Lung (tissue), 11 donors: ENCODE measurements at regions not wholly inside any gene's neighbourhood (a gene's known extent, or its start where the extent isn't known, plus 50 kb on each side); places are given as distances from the start of the nearest gene placed in this dataset.

Experiments used
- ATAC-seq: fragments of 200-7000 bp; cut with Tn5 transposase; one replicate; pipeline ENCODE4 v1.9.1; 2020; ENCODE audit warnings: moderate number of reproducible peaks; ENCODE audit not compliant: insufficient read depth, low FRiP score
- DNase-seq, 3 donors: peaks; one replicate each; pipeline ENCODE4 v3.0.0-alpha.2; 2013 to 2017
- H3K27ac ChIP-seq, 2 donors: one replicate each; pipeline ENCODE4 v1.5.1; 2013; ENCODE audit warnings: mild to moderate bottlenecking in 2 of 2, moderate library complexity in 2 of 2, control low read depth in 1 of 2, inconsistent platforms in 1 of 2, low read depth in 1 of 2, low read length in 1 of 2
- H3K27me3 ChIP-seq, 3 donors: one replicate each; pipeline ENCODE4 v1.5.1; 2013; ENCODE audit warnings: low read length in 2 of 3; ENCODE audit not compliant: control insufficient read depth in 3 of 3, insufficient read depth in 3 of 3
- H3K36me3 ChIP-seq, 4 donors: one replicate each; pipeline ENCODE4 v1.5.1; 2013; ENCODE audit warnings: low read length in 4 of 4, mild to moderate bottlenecking in 1 of 4, moderate library complexity in 1 of 4; ENCODE audit not compliant: control insufficient read depth in 4 of 4, insufficient read depth in 4 of 4
- H3K4me1 ChIP-seq, 5 donors: one replicate each; pipeline ENCODE4 v1.5.1; 2013; ENCODE audit warnings: low read length in 5 of 5, mild to moderate bottlenecking in 2 of 5, moderate library complexity in 1 of 5; ENCODE audit not compliant: control insufficient read depth in 5 of 5, insufficient read depth in 5 of 5
- H3K4me3 ChIP-seq: one replicate; pipeline ENCODE4 v1.5.1; 2013; ENCODE audit warnings: mild to moderate bottlenecking, control low read depth, moderate library complexity
- H3K9ac ChIP-seq, 2 donors: one replicate each; pipeline ENCODE4 v1.5.1; 2013; ENCODE audit warnings: low read length in 2 of 2, control low read depth in 1 of 2; ENCODE audit not compliant: insufficient read depth in 1 of 2
- H3K9me3 ChIP-seq, 4 donors: one replicate each; pipeline ENCODE4 v1.5.1; 2013; ENCODE audit warnings: low read length in 3 of 4, mild to moderate bottlenecking in 1 of 4, moderate library complexity in 1 of 4; ENCODE audit not compliant: control insufficient read depth in 4 of 4, insufficient read depth in 3 of 4
- WGBS, 2 donors: extraction: QIAGEN DNeasy Blood & Tissue Kit; methylation state at CpG; one replicate each; pipeline ENCODE4 v1.1.7; 2013; 5-methylcytosine and 5-hydroxymethylcytosine counted together
- TF ChIP-seq, protein P1 (sequence below): IDR thresholded peaks from 2 replicates; pipeline ENCODE4 v1.5.1; 2012; ENCODE audit warnings: mild to moderate bottlenecking; ENCODE audit errors: control extremely low read depth, extremely low read depth
- donor health status: control.
- donor health status: control.
- donor health status: Bipolar disorder and iron deficiency.
- donor health status: healthy.
- donor health status: DM: yes; HTN: yes; CAD: no.

DNA sequence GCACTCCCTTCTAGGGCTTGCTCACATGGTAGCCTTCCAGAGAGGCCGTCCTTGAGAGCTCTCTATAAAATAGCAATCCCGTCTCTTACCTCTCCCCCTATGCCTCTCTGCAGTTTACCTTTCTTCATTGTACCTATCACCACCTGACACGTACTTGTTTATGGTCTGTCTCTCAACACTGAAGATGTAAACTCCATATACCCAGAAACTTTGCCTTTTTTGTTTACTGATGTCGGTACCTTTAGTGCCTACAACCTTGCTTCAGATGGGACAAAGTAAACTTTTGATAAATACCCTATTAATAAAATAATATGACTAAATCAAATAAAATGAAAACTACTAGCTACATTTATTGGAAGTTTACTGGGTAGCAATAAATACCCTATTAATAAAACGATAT is 220.6 kb downstream of the GPAM start:
- DNase-seq (no peak), ATAC-seq (no peak)
- Histone ChIP-seq H3K9me3 (no peaks in the 10 kb centered on the region), H3K36me3 (no peaks in the 10 kb centered on the region), H3K9ac (no peak overlapping the region), H3K27me3 (no peaks in the 10 kb centered on the region), H3K4me3 (no peak overlapping the region), H3K4me1 (no peaks in the 10 kb centered on the region), H3K27ac (no peak overlapping the region)
- 83 to 87% methylated on average over 5 of the region's 5 CpGs for WGBS, 2 donors
- TF ChIP-seq, protein P1, sequence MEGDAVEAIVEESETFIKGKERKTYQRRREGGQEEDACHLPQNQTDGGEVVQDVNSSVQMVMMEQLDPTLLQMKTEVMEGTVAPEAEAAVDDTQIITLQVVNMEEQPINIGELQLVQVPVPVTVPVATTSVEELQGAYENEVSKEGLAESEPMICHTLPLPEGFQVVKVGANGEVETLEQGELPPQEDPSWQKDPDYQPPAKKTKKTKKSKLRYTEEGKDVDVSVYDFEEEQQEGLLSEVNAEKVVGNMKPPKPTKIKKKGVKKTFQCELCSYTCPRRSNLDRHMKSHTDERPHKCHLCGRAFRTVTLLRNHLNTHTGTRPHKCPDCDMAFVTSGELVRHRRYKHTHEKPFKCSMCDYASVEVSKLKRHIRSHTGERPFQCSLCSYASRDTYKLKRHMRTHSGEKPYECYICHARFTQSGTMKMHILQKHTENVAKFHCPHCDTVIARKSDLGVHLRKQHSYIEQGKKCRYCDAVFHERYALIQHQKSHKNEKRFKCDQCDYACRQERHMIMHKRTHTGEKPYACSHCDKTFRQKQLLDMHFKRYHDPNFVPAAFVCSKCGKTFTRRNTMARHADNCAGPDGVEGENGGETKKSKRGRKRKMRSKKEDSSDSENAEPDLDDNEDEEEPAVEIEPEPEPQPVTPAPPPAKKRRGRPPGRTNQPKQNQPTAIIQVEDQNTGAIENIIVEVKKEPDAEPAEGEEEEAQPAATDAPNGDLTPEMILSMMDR: no peak

DNA sequence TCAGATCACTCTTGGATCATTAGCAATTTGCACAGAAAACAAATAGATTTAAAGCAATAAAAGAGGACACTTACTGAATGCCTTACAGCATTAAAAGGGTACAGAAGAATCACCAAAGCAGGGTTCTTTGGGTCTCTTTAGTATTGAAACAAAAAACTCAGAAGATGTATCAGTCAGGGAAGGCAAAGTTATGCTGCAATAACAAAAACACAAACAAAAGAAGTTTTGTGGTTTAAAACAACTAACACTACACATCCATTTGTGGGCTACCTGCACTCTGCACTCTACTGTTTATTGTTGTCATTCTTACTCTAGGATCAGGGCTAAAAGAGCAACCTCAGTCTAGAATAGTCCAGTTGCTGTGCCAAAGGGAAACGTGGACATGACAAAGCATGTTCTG is 216.4 kb downstream of the GPAM start:
- WGBS, 2 donors: 70 to 77% methylated on average over 1 of the region's 1 CpG

DNA sequence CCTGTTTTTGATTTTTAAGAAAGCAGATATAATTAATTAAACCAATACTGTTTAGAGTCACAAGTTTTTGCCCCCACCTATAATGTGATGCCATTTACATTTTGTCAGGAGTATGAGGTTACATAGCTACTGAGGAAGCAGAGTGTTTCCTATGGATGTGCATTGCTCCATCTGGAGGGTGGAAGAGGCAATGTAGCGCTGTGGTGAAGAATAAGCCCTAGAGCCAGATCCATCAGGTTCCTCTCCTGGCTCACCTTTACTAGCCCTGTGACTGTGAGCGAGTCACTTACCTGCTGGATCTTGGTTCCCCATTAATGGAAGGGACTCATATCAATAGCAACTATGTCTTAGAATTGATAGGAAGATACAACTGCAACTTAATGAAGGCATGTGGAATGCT is 216.0 kb downstream of the GPAM start:
- Histone ChIP-seq H3K36me3 (no peaks in the 10 kb centered on the region), H3K9ac (no peak overlapping the region), H3K4me3 (no peak overlapping the region), H3K27ac (no peak overlapping the region), H3K27me3 (no peaks in the 10 kb centered on the region), H3K9me3 (no peaks in the 10 kb centered on the region), H3K4me1 (no peaks in the 10 kb centered on the region)
- 96% methylated on average over 2 of the region's 2 CpGs for WGBS, 2 donors
- no peak for DNase-seq
- no peak for ATAC-seq
- TF ChIP-seq, protein P1: no peak

More for the DNA sequence above, 216.4 kb downstream of the GPAM start:
- ATAC-seq: no peak
- Histone ChIP-seq H3K9ac (no peak overlapping the region), H3K4me1 (no peaks in the 10 kb centered on the region), H3K27ac (no peak overlapping the region), H3K36me3 (no peaks in the 10 kb centered on the region), H3K4me3 (no peak overlapping the region), H3K27me3 (no peaks in the 10 kb centered on the region), H3K9me3 (no peaks in the 10 kb centered on the region)
- TF ChIP-seq, protein P1: no peak
- DNase-seq: no peak

DNA sequence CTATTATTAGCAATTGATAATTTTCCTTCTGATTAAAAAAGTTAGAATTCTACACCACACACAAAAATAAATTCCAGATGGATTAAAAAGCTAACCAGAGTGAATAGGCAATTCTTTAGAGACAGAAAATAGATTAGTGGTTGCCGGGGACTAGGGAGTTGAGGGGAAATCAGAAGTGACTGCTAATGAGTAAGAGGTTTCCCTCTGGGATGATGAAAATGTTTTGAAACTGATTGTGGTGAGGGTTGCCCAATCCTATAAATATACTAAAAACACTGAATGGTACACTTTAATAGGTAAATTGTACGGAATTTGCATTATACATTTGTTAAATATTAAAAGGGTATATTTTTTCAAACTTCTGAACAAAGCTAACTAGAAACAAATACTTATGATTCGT is 214.9 kb downstream of the GPAM start:
- DNase-seq: no peak
- ATAC-seq: no peak
- H3K9ac ChIP-seq: no peak overlapping the region
- no peaks in the 10 kb centered on the region for H3K9me3 ChIP-seq
- no peaks in the 10 kb centered on the region for H3K36me3 ChIP-seq
- no peaks in the 10 kb centered on the region for H3K27me3 ChIP-seq
- 65 to 71% methylated on average over 3 of the region's 3 CpGs for WGBS, 2 donors
- TF ChIP-seq, protein P1: no peak
- H3K4me1 ChIP-seq: no peaks in the 10 kb centered on the region
- no peak overlapping the region for H3K27ac ChIP-seq
- H3K4me3 ChIP-seq: no peak overlapping the region
